ENCODE measurements at regions not wholly inside any gene's neighbourhood (a gene's known extent, or its start where the extent isn't known, plus 50 kb on each side); places are given as distances from the start of the nearest gene placed in this dataset.

- Histone ChIP-seq H3K9me3 (peaks cover 4% of the 10 kb centered on the region; the same call in 1 of the 3 replicates), H3K4me1 (no peaks in the 10 kb centered on the region), H3K4me2 (no peak overlapping the region), H3K4me3 (no peak overlapping the region), H3K27ac (no peak overlapping the region)
- ATAC-seq, result no peak
- ChIA-PET CTCF (no interaction called here), POLR2A (no interaction called here)
- TF ChIP-seq ZC3H11A (IDR thresholded peaks at IDR 0.05) (no peak), E2F6 (IDR thresholded peaks at IDR 0.05; ENCODE audit: borderline replicate concordance, low read depth) (no peak), KDM5A (IDR thresholded peaks at IDR 0.05) (no peak), HEYL (CRISPR knock-in tag; IDR thresholded peaks at IDR 0.05) (no peak), PHF8 (IDR thresholded peaks at IDR 0.05; ENCODE audit: borderline replicate concordance, low read depth) (no peak), ZNF302 (CRISPR knock-in tag; IDR thresholded peaks at IDR 0.05) (no peak), HOXB5 (CRISPR knock-in tag; IDR thresholded peaks at IDR 0.05) (no peak), CHD2 (IDR thresholded peaks at IDR 0.05; ENCODE audit: low read length, partially characterized antibody) (no peak), CEBPB (IDR thresholded peaks at IDR 0.05) (no peak), FOXS1 (CRISPR knock-in tag; IDR thresholded peaks at IDR 0.05) (no peak), PBX3 (IDR thresholded peaks at IDR 0.05) (no peak), MAFK (IDR thresholded peaks at IDR 0.05; ENCODE audit: partially characterized antibody) (no peak), ZFP36 (IDR thresholded peaks at IDR 0.05; ENCODE audit: borderline replicate concordance, partially characterized antibody) (no peak), HOXA7 (CRISPR knock-in tag; IDR thresholded peaks at IDR 0.05) (no peak), ELK1 (IDR thresholded peaks at IDR 0.05; ENCODE audit: low read depth, low read length) (no peak), SMC3 (IDR thresholded peaks at IDR 0.05) (no peak), USF2 (IDR thresholded peaks at IDR 0.05) (no peak), BHLHE40 (IDR thresholded peaks at IDR 0.05; ENCODE audit: low read depth, low read length) (no peak), REST (IDR thresholded peaks at IDR 0.05) (no peak), ZSCAN20 (CRISPR knock-in tag; IDR thresholded peaks at IDR 0.05) (no peak)
- 4% methylated on average over 3 of the region's 3 CpGs for WGBS (ENCODE audit: missing lambda C conversion rate)
- DNase-seq (ENCODE audit: low read depth in 1 of 2, low spot score in 1 of 2), result no peak
- FAIRE-seq, result no peak
Measured at GRCh38 chr12:85654456-85654840, 181.8 kb downstream of the RASSF9 start.

- no peak overlapping the region for H3K4me2 ChIP-seq
- FAIRE-seq (no peak), ATAC-seq (no peak), DNase-seq (ENCODE audit: low read depth in 1 of 2, low spot score in 1 of 2) (no peak)
- POLR2A ChIA-PET, result no interaction called here
- peaks cover 4% of the 10 kb centered on the region; the same call in 1 of the 3 replicates for H3K9me3 ChIP-seq
- no peak overlapping the region for H3K27ac ChIP-seq
- no peak overlapping the region for H3K4me3 ChIP-seq
- CTCF ChIA-PET, result no interaction called here
- H3K4me1 ChIP-seq, result no peaks in the 10 kb centered on the region
- TF ChIP-seq RNF2 (IDR thresholded peaks at IDR 0.05; ENCODE audit: borderline replicate concordance, low read depth), result no peak
- TF ChIP-seq MAFK (IDR thresholded peaks at IDR 0.05; ENCODE audit: partially characterized antibody), result peak; percentile 67
- WGBS (ENCODE audit: missing lambda C conversion rate), result 57% methylated on average over 2 of the region's 2 CpGs
Measured at GRCh38 chr12:85656561-85656960, 179.6 kb downstream of the RASSF9 start.
